ENCODE measurements at regions not wholly inside any gene's neighbourhood (a gene's known extent, or its start where the extent isn't known, plus 50 kb on each side); places are given as distances from the start of the nearest gene placed in this dataset.

- DNase-seq, result no peak
Measured at GRCh38 chr12:92528586-92528985, 174.2 kb upstream of the PLEKHG7 start.

GRCh38 chr12:92528097-92528496, 174.7 kb upstream of the PLEKHG7 start:
- no peak for DNase-seq

DNA sequence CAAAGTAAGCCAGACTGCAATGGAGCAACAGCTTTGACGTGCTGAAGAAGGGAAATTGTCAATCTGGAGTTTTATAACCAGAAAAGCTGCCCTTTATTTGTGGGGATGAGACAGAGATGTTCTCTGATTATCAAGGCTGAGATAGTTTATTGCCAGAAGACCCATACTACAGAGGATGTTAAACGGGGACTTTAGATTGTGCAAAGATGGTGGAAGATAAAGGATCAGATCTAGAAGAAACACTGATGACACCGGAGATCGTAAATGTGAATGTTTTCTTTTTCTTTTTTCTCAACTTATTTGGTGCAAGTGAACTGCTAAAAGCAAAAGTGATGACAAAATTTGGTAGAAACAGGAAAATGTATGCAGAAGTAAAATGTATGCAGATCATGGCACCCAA, 178.3 kb upstream of the PLEKHG7 start:
- no peak for DNase-seq

DNA sequence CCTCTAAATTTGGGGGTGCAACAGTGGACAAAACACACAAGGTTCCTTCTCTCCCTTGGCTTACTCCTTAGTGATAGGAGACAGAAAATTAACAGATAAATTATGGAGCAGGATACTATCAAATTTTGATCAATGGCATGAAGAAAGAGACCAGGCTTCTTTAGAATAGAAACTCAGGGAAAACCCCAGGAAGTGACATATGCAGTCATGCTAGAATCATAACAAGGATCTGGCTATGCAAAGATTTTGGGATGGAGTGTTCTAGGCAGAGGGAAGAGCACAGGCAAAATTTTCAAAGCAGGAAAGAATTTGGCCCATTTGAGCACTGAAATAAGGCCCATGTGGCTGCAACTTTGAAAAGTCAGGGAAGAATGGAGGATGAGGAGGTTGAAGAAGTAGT, 182.3 kb upstream of the PLEKHG7 start:
- DNase-seq, result no peak

- DNase-seq, result no peak
Measured at GRCh38 chr12:92519284-92519683, 183.5 kb upstream of the PLEKHG7 start.

DNA sequence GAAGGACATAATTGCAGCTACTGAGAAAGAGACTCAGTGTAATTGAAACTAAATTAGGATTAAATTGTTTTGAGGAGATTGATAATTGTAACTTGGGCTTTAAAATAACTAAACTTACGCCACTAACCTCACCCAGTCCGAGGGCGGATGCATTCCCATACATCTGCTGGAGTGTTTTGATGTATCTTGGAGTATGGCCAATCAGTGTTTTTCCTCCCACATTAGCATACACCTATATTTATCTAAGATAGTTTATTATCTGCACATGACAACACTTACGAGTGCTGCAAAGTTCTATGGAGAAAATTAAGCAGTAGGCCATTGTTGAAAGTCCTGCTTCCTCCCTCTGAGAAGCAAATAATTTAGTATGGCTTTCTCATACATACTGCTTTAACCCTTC, 184.7 kb upstream of the PLEKHG7 start:
- no peak for DNase-seq

GRCh38 chr12:92516277-92516600, 186.6 kb upstream of the PLEKHG7 start:
- DNase-seq, result no peak

- DNase-seq, result no peak
Measured at GRCh38 chr12:92513231-92513730, 189.5 kb upstream of the PLEKHG7 start.

DNA sequence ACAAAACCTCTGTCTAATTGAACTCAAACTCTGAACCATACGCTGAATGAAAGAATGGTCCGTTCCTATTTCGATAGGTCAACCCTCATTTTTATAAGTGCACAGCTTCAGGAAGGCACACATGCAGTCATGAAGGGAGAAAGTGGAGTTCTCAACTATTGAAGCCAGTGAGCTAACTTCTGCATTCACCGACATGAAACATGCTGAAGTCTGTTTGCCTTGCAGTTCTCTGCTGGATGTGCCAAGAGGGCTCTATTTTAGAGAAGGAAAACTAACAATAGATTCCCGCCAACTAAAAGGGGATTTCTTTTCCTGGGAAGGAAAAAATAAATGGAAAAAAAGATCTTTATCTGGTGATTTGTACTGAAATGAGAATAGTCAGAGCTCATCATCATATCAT, 191.0 kb upstream of the PLEKHG7 start:
- DNase-seq, result no peak

GRCh38 chr12:92509156-92509738, 193.5 kb upstream of the PLEKHG7 start:
- DNase-seq, result no peak

DNA sequence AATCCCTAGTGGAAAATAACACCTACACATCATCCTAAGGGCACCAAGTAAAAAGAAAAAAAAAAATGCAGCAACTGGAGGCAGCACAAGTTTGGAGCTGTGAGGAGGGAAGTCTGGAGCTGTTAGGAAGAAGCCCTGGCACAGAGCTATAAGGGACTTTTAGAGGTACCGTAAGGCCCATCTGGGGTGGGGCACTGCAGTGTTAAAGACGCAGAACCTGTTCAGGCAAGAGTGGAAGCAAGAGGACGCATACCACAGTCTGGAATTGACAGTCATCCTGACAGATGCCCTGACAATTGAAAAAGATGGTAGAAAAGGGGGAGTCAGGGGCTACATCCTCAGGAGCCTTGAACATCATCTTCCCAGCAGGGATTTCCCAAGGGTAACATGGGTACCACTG, 195.9 kb upstream of the PLEKHG7 start:
- DNase-seq, result no peak

GRCh38 chr12:92506460-92506859, 196.3 kb upstream of the PLEKHG7 start:
- DNase-seq, result peak; percentile 14

- peak; percentile 51 for DNase-seq
Measured at GRCh38 chr12:92505254-92506231, 197.2 kb upstream of the PLEKHG7 start.

DNA sequence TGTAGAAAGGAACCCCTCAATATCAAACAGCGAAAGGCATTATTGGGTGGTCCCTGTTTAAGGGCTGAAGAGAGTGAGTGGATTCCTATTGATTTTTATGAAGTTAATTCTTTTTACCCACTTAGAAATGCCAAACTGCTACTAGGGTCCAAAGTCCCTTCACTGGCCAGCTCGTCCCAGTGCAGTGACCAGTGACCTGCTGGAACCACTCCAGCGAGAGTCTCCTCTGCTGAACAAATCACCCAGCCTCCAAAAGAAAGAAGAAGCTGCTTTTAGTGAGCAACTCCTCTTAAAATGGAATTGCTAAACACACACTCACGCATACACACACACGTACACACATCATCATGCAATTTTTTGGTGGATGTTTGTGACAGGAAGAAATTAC, 198.2 kb upstream of the PLEKHG7 start:
- no peak for DNase-seq

- no peak for DNase-seq
Measured at GRCh38 chr12:92503971-92504593, 198.7 kb upstream of the PLEKHG7 start.

GRCh38 chr12:92503029-92503931, 199.5 kb upstream of the PLEKHG7 start:
- DNase-seq, result no peak

DNA sequence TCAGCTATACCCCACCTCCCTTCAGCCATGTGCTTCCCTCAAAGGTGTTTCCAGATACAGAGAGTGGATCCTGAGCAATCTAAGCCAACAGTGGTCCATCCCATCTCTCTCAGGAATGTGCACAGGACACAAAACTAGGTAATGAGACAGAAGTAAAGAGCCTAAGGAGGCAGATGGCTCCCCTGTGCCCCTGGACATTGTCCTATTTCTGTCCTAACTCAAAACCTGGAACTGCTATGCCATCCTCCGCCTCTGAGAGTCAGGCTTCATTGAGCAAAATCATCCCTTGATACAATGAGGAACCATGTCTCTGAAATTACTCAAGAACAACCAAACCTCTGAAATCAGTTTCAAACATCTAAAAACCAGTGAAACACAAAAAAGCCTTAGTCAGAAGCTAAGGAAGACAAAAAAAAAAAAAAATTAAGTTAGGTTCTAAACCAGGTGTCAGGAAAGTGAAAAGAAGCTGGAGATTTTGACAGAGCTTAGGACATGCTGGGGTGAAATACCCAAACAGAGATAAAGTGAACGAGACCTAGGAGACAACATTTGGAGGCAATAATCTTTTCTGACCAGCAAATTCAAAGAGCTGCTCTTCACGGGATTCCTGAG, 200.3 kb upstream of the PLEKHG7 start:
- DNase-seq, result no peak

GRCh38 chr12:92496790-92497189, 206.0 kb upstream of the PLEKHG7 start:
- no peak for DNase-seq

DNA sequence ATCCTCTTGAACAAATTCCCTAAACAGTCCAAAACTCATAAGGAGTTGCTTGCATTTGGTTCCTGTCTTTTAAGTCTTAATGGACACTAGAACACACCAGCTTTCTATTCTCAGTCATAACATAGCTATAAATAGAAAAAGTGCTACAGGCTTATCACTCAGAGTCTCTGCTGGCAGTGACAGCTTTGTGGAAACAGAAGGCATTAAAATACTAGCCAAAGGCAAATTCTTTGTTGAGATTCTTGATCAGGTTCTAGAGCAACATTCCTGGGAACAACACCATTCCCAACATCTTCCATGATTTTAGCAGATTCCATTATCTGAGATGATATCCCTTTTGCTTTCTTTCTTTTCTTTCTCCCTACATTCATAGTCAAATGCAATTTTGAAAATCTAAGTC, 207.7 kb upstream of the PLEKHG7 start:
- DNase-seq, result no peak

- no peak for DNase-seq
Measured at GRCh38 chr12:92493816-92494215, 209.0 kb upstream of the PLEKHG7 start.

- DNase-seq, result no peak
Measured at GRCh38 chr12:92492995-92493394, 209.8 kb upstream of the PLEKHG7 start.

DNA sequence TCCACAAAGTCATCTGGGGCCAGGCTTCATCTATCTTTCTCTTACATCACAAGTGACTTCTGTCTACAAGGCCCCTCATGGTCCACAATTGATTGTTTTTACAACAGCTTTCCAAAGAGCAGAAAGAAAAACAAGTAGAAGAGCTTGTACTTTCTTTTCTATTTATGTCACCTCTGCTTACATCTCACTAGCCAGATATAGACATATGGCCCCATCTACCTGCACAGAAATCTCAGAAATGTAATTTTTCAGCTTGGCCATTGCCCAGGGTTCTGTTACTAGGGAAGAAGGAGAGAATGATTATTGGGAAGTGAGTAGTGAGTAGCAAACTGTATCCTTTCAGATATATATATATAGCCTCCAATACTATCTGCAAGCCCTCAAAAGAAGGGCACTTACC, 210.5 kb upstream of the PLEKHG7 start:
- DNase-seq, result no peak
